ENCODE measurements at regions not wholly inside any gene's neighbourhood (a gene's known extent, or its start where the extent isn't known, plus 50 kb on each side); places are given as distances from the start of the nearest gene placed in this dataset.

DNA sequence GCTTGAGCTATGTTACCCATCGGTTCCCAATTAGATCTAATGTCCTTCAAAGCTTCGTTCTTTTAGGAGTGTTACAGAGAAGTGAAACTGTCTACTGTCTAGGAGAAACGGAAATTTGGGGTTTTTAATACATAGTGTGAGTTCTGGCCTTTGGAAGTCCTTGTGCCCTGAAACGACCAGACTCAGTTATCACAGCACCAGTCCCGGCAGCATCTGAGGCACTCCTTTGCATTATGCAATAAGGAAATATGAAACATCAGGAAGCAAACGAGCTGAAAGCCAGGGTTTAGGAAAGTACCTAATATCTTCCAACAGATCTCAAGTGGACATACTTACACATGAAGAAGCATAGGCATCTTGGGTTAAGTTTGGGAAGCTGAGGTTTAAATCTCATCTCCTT, 61.8 kb upstream of the ADGRF1 start:
- Histone ChIP-seq H3K4me1 (ENCODE audit: insufficient read depth) (peaks cover 22% of the 10 kb centered on the region), H3K9me2 (ENCODE audit: insufficient read depth) (peaks cover 27% of the 10 kb centered on the region; the same call in 1 of the 2 replicates), H3K79me2 (replicated peaks; ENCODE audit: insufficient read depth) (no peaks in the 10 kb centered on the region), H3K36me3 (ENCODE audit: insufficient read depth) (no peaks in the 10 kb centered on the region), H4K20me1 (replicated peaks; ENCODE audit: insufficient read depth) (no peaks in the 10 kb centered on the region), H3F3A (replicated peaks; ENCODE audit: low read depth) (no peaks in the 10 kb centered on the region), H2AFZ (no peak overlapping the region), H3K4me3 (no peak overlapping the region), H3K27me3 (ENCODE audit: insufficient read depth) (no peaks in the 10 kb centered on the region), H3K4me2 (no peak overlapping the region), H3K27ac (ENCODE audit: low read depth) (no peak overlapping the region)
- no peak for TF ChIP-seq ZNF331 (CRISPR knock-in tag; IDR thresholded peaks at IDR 0.05; ENCODE audit: low read depth)
- TF ChIP-seq EZH2 (IDR thresholded peaks at IDR 0.05; ENCODE audit: low read depth, unreplicated experiment), result no peak
- no peak for TF ChIP-seq JUNB (IDR thresholded peaks at IDR 0.05; ENCODE audit: unreplicated experiment)
- no peak for TF ChIP-seq ETS1 (IDR thresholded peaks at IDR 0.05)
- TF ChIP-seq CREB1 (CRISPR knock-in tag; IDR thresholded peaks at IDR 0.05; ENCODE audit: low read depth), result no peak
- TF ChIP-seq, protein P1, sequence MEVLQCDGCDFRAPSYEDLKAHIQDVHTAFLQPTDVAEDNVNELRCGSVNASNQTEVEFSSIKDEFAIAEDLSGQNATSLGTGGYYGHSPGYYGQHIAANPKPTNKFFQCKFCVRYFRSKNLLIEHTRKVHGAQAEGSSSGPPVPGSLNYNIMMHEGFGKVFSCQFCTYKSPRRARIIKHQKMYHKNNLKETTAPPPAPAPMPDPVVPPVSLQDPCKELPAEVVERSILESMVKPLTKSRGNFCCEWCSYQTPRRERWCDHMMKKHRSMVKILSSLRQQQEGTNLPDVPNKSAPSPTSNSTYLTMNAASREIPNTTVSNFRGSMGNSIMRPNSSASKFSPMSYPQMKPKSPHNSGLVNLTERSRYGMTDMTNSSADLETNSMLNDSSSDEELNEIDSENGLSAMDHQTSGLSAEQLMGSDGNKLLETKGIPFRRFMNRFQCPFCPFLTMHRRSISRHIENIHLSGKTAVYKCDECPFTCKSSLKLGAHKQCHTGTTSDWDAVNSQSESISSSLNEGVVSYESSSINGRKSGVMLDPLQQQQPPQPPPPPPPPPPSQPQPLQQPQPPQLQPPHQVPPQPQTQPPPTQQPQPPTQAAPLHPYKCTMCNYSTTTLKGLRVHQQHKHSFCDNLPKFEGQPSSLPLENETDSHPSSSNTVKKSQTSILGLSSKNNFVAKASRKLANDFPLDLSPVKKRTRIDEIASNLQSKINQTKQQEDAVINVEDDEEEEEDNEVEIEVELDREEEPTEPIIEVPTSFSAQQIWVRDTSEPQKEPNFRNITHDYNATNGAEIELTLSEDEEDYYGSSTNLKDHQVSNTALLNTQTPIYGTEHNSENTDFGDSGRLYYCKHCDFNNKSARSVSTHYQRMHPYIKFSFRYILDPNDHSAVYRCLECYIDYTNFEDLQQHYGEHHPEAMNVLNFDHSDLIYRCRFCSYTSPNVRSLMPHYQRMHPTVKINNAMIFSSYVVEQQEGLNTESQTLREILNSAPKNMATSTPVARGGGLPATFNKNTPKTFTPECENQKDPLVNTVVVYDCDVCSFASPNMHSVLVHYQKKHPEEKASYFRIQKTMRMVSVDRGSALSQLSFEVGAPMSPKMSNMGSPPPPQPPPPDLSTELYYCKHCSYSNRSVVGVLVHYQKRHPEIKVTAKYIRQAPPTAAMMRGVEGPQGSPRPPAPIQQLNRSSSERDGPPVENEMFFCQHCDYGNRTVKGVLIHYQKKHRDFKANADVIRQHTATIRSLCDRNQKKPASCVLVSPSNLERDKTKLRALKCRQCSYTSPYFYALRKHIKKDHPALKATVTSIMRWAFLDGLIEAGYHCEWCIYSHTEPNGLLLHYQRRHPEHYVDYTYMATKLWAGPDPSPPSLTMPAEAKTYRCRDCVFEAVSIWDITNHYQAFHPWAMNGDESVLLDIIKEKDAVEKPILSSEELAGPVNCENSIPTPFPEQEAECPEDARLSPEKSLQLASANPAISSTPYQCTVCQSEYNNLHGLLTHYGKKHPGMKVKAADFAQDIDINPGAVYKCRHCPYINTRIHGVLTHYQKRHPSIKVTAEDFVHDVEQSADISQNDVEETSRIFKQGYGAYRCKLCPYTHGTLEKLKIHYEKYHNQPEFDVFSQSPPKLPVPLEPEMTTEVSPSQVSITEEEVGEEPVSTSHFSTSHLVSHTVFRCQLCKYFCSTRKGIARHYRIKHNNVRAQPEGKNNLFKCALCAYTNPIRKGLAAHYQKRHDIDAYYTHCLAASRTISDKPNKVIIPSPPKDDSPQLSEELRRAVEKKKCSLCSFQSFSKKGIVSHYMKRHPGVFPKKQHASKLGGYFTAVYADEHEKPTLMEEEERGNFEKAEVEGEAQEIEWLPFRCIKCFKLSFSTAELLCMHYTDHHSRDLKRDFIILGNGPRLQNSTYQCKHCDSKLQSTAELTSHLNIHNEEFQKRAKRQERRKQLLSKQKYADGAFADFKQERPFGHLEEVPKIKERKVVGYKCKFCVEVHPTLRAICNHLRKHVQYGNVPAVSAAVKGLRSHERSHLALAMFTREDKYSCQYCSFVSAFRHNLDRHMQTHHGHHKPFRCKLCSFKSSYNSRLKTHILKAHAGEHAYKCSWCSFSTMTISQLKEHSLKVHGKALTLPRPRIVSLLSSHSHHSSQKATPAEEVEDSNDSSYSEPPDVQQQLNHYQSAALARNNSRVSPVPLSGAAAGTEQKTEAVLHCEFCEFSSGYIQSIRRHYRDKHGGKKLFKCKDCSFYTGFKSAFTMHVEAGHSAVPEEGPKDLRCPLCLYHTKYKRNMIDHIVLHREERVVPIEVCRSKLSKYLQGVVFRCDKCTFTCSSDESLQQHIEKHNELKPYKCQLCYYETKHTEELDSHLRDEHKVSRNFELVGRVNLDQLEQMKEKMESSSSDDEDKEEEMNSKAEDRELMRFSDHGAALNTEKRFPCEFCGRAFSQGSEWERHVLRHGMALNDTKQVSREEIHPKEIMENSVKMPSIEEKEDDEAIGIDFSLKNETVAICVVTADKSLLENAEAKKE (CRISPR knock-in tag; IDR thresholded peaks at IDR 0.05), result no peak
- TF ChIP-seq NANOG (IDR thresholded peaks at IDR 0.05; ENCODE audit: borderline replicate concordance), result no peak
- TF ChIP-seq STAT1 (IDR thresholded peaks at IDR 0.05; ENCODE audit: unreplicated experiment), result no peak
- no peak for TF ChIP-seq POLR2AphosphoS5 (IDR thresholded peaks at IDR 0.05; ENCODE audit: low read depth)
- no peak for TF ChIP-seq EZH2phosphoT487 (IDR thresholded peaks at IDR 0.05; ENCODE audit: unreplicated experiment)
- Mint-ChIP-seq H3K36me3 (ENCODE audit: low read depth) (no peaks in the 10 kb centered on the region), H3K9me3 (peaks cover 2% of the 10 kb centered on the region; the same call in 1 of the 3 replicates), H3K27ac (peak overlapping the region; percentile 17; the same call in 1 of the 2 replicates), H3K4me3 (no peak overlapping the region), H3K4me1 (peaks cover 27% of the 10 kb centered on the region), H3K27me3 (ENCODE audit: insufficient read depth, low read depth, poor library complexity) (no peaks in the 10 kb centered on the region)
- DNase-seq (ENCODE audit: low spot score) (no peak), ATAC-seq (no peak)

Measured in GM23338 (cell line).